GM18505 (cell line): ENCODE measurements at regions not wholly inside any gene's neighbourhood (a gene's known extent, or its start where the extent isn't known, plus 50 kb on each side); places are given as distances from the start of the nearest gene placed in this dataset.

ENCODE experiments used
- ATAC-seq: cut with Tn5 transposase; IDR thresholded peaks from one replicate; pipeline ENCODE4 v1.9.1; 2021; ENCODE audit not compliant: unreplicated experiment
- POLR2A ChIP-seq: IDR thresholded peaks from 4 replicates; pipeline ENCODE4 v1.6.1; 2011; ENCODE audit warnings: borderline replicate concordance; ENCODE audit not compliant: insufficient read depth, insufficient read length; ENCODE audit errors: extremely low read depth

- no peak for ATAC-seq
- no peak for TF ChIP-seq POLR2A
Measured at GRCh38 chr3:24951180-24951579, 456.5 kb upstream of the THRB start.

DNA sequence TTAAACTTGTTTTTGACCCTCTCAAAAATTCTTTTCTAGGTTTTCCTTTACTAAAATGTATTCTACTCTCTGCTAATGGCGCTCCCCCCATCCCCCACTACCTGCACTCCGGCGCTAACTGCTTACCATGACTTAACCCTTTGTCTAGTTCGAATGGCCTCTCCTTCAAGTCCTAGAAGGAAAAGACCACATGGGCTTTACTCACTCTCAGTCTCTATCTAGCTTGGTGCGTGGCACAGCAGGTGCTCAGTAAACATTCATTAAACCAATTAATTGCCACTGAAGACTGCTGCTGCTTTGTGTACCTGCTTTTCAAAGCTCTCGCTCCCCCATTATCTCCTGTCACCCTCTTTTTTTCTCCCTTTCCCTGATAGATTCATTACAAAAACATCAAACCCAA lies 457.7 kb upstream of the THRB start:
- ATAC-seq = no peak
- TF ChIP-seq POLR2A = no peak

DNA sequence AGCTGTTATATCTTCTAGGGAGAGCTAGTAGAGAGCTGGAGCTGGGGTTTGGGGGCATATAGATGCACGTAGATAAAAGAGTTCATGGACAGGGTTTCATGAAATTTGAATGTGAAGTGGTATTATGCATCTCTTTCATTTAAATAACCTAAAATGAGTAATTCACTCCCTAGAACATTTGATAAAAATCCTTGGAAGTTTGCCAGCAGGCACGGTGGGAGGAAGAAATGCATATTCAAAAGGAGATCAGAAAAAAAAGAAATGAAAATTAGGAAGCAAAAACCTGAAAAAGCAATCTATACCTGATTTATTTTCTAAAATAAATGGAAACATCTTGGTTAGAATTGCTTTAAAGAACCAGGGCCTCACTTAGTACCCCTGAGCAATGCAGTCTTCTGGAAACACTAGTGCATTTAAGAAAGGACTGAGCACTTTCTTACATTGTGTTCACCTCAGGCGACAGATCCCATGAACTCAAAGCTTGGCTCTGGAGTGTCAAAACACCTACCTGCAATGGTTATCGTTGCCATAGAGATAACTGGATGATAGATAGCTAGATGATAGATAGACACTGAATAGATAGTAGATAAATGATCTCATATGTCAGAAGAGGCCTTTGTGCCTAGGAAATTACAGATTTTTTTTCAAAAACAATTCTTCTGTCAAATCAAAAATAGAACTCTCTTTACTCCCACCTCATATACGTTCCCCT lies 458.6 kb upstream of the THRB start:
- TF ChIP-seq POLR2A = no peak
- no peak for ATAC-seq

DNA sequence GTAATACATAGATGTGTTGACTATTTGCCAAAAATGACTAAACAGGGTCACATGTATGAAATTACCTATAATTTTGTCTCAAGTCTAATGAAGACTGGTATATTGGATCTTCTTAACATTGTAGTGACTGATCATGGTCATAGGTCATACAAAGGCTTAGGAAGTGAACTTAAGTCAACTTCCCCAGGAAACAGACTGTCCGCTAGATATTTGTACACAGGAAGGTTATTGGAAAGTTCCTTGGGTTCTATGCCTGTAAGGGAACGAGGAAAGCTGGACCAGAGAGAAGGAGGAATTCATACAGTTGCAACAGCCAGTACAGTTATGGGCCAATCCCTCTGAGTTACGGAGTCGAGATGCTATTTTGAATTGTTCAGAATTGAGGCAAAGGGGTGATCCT lies 462.0 kb upstream of the THRB start:
- no peak for TF ChIP-seq POLR2A
- no peak for ATAC-seq

- TF ChIP-seq POLR2A = no peak
- no peak for ATAC-seq
Measured at GRCh38 chr3:24958271-24958670, 463.6 kb upstream of the THRB start.

DNA sequence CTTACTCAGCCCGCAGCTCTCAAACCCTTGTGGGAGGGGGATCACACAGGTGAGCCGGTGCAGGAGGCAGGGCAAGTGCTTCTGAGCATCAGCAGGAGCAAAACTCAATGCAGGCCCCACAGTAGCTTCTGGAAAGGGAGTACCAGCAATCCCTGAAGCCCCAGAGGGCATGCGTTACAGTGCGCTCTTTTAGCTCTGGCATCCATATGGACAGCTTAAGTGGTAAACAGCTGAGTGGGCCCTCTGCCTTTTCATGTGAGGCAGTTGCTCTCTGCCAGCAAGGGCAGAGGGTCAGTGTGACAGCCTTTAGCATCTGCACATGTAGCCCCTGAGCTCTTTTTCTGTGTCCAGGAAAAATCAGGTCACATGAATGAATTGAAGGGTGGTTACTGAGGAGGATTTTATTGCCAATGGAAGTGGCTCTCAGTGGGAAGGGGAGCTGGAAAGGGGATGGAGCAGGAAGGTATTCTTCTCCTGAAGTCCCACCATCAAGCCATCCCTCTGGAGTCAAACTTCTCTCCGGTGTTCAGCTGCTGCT lies 464.3 kb upstream of the THRB start:
- no peak for TF ChIP-seq POLR2A
- ATAC-seq = no peak

- no peak for ATAC-seq
- TF ChIP-seq POLR2A = no peak
Measured at GRCh38 chr3:24963762-24964625, 464.1 kb upstream of the RARB start.

GRCh38 chr3:24965706-24966385 lies 462.2 kb upstream of the RARB start:
- TF ChIP-seq POLR2A = no peak
- no peak for ATAC-seq

GRCh38 chr3:24968036-24968435 lies 460.0 kb upstream of the RARB start:
- TF ChIP-seq POLR2A = no peak
- no peak for ATAC-seq

DNA sequence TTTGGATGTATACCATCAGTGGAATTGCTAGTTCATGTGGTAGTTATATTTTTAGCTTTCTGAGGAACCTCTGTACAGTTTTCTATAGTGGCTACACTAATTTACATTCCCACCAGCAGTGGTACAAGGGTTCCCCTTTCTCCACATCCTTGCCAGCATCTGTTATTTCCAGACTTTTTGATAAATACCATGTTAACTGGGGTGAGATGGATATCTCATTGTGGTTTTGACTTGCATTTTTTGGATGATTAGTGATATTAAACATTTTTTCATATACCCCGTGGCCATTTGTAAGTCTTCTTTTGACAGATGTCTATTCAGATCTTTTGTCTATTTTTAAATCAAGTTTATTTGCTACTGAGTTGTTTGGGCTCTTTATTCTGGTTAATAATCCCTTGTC lies 455.6 kb upstream of the RARB start:
- ATAC-seq = no peak

GRCh38 chr3:24981309-24981708 lies 446.8 kb upstream of the RARB start:
- no peak for ATAC-seq
- no peak for TF ChIP-seq POLR2A

More for the DNA sequence above, 455.6 kb upstream of the RARB start:
- TF ChIP-seq POLR2A = no peak

GRCh38 chr3:24981924-24982323 lies 446.1 kb upstream of the RARB start:
- no peak for ATAC-seq
- TF ChIP-seq POLR2A = no peak

DNA sequence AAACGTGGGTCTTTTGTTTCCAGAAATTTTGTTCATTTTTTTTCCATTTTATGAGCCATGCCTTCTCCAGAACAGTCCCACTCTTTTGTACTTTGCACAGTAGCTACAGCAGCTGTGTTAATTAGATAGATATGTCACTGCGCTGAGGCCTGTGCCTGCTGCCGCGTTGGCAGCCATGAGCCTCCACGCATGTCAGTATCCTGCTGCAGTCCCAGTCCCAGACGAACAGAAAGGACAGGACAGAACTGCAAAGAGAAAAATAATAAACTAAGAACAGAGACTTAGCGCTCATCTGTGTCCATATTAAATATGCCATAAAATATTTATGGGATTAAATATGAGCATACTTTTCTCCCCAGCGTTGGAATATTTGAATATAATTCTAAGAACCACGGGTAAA lies 442.4 kb upstream of the RARB start:
- no peak for TF ChIP-seq POLR2A
- ATAC-seq = no peak
